Right atrium auricular region (tissue), 2 donors: ENCODE measurements at regions not wholly inside any gene's neighbourhood (a gene's known extent, or its start where the extent isn't known, plus 50 kb on each side); places are given as distances from the start of the nearest gene placed in this dataset.

Source experiments
- DNase-seq: peaks from one replicate; pipeline ENCODE4 v3.0.0-alpha.2; 2019; ENCODE audit warnings: low spot score
- H3K27ac ChIP-seq, 2 donors: fragments of 200-600 bp; sonication (generic); 1 replicate in 1 of 2; 2 replicates in 1 of 2; pipeline ENCODE4 v1.5.1; 2016 to 2019
- H3K27me3 ChIP-seq, 2 donors: fragments of 200-600 bp; sonication (generic); one replicate each; pipeline versions ENCODE4 v1.5.1 to v1.6.0; 2017 to 2019
- H3K36me3 ChIP-seq: fragments of 200-600 bp; sonication (generic); one replicate; pipeline ENCODE4 v1.5.1; 2016
- H3K4me1 ChIP-seq, 2 donors: fragments of 200-600 bp; sonication (generic); one replicate each; pipeline versions ENCODE4 v1.5.1 to v1.6.0; 2017 to 2019
- H3K4me3 ChIP-seq, 2 donors: fragments of 200-600 bp; sonication (generic); 1 replicate in 1 of 2; 2 replicates in 1 of 2; pipeline ENCODE4 v1.5.1; 2017 to 2019; ENCODE audit warnings: mild to moderate bottlenecking in 1 of 2, moderate library complexity in 1 of 2
- H3K9me3 ChIP-seq, 2 donors: fragments of 200-600 bp; sonication (generic); one replicate each; pipeline ENCODE4 v1.5.1; 2019
- TF ChIP-seq, protein P1 (sequence below), 2 donors: fragments of 200-600 bp; sonication (generic); IDR thresholded peaks; one replicate each; pipeline ENCODE4 v1.5.1; 2019; ENCODE audit warnings: antibody characterized with exemption in 2 of 2

DNA sequence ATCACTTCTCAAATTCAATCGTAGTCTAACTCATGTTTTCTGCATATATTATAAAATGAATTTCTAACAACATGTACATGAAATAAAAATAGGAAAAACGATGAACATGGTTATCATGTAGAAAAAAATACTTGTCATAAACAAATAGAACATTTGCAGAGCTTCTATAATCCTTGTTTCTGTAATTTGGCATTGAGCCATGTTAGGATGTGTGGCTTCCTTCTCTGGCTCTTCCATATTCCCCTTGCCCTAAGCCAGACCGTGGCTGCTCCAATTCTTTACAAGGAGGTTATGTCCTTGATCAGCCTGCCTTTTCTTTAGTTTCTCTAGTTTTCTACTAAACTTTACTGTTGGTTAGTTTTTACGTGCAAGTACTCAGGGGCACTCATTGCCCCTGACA is 155.3 kb downstream of the COL6A3 start:
- no peak for DNase-seq
- Histone ChIP-seq H3K9me3 (no peaks in the 10 kb centered on the region), H3K4me3 (no peak overlapping the region), H3K27ac (peak overlapping the region; percentile 62 to 72), H3K36me3 (no peaks in the 10 kb centered on the region), H3K27me3 (no peaks in the 10 kb centered on the region), H3K4me1 (peaks cover 0 to 9% of the 10 kb centered on the region in 2 donors)
- TF ChIP-seq, protein P1, sequence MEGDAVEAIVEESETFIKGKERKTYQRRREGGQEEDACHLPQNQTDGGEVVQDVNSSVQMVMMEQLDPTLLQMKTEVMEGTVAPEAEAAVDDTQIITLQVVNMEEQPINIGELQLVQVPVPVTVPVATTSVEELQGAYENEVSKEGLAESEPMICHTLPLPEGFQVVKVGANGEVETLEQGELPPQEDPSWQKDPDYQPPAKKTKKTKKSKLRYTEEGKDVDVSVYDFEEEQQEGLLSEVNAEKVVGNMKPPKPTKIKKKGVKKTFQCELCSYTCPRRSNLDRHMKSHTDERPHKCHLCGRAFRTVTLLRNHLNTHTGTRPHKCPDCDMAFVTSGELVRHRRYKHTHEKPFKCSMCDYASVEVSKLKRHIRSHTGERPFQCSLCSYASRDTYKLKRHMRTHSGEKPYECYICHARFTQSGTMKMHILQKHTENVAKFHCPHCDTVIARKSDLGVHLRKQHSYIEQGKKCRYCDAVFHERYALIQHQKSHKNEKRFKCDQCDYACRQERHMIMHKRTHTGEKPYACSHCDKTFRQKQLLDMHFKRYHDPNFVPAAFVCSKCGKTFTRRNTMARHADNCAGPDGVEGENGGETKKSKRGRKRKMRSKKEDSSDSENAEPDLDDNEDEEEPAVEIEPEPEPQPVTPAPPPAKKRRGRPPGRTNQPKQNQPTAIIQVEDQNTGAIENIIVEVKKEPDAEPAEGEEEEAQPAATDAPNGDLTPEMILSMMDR (IDR thresholded peaks at IDR 0.05) = no peak

DNA sequence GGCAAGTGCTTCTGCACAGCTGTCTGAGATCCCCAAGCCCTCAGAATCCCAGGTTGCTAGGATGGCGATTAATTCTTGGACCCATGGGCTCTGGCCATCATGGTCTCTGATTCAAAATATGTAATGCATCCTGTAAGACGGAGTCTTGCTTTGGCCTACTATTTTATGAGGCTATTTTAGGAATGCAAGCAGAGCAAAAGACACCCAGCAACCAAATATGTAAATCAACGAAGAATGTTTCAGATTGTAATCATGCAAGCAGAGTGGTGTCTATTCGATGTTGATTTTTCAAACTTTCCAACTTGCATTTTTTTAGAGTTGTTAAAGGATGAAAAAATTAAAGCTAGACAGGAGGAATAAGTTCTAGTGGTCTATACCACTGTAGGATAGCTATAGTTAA is 154.8 kb downstream of the COL6A3 start:
- peaks cover 0 to 9% of the 10 kb centered on the region in 2 donors for H3K4me1 ChIP-seq
- TF ChIP-seq, protein P1 (IDR thresholded peaks at IDR 0.05) = no peak
- no peaks in the 10 kb centered on the region for H3K36me3 ChIP-seq
- H3K27ac ChIP-seq = no peak overlapping the region
- no peak overlapping the region for H3K4me3 ChIP-seq
- H3K9me3 ChIP-seq = no peaks in the 10 kb centered on the region
- no peaks in the 10 kb centered on the region for H3K27me3 ChIP-seq
- DNase-seq = no peak

DNA sequence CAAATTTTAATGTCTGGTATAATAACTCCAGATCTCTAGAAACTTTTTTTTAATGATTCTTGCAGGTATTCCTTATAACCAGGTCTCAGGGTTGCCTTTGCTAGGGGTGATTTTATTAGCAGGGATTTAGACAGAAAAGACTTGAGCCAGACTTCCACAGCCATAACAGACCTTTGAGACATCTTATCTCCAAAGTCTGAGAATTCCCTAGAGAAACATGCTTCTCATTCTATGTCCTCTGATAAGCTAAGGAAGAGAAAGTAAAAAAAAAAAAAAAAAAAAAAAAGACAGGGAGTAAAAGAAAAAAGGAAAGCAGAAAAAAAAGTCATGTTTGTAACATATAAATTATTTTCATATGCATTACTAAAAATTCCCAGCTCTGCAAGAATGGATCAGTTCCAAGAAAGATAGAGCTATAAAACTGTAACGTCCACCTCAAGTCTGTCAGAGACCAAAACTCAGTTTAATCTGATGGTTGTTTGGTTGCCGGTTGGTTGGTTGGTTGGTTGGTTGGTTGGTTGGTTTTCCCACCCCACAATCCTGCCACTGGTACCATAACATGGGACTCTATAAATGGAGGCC is 153.8 kb downstream of the COL6A3 start:
- Histone ChIP-seq H3K4me1 (peaks cover 0 to 9% of the 10 kb centered on the region in 2 donors), H3K9me3 (no peaks in the 10 kb centered on the region), H3K27me3 (no peaks in the 10 kb centered on the region), H3K4me3 (no peak overlapping the region), H3K27ac (no peak overlapping the region), H3K36me3 (no peaks in the 10 kb centered on the region)
- TF ChIP-seq, protein P1 (IDR thresholded peaks at IDR 0.05) = no peak
- DNase-seq = no peak

DNA sequence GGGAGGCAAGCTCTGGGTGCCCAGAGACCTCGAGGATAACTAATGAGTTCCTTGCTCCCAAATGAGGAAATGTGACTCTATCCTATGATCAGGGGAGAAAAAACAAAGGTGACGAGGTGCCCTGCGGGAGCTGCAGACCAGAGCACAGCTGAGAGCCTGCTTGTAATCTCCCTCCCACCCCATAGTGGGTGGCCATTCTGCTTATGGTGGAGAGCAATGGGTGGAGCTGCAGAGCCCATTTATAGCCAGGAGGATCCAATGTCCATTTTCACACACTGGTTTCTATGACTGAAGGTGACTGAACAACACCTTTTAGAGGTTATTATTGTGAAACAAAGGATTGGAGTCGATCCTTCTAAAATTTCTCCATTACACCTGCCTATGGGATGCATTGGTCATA is 153.3 kb downstream of the COL6A3 start:
- Histone ChIP-seq H3K36me3 (no peaks in the 10 kb centered on the region), H3K27me3 (no peaks in the 10 kb centered on the region), H3K4me3 (no peak overlapping the region), H3K4me1 (peaks cover 0 to 9% of the 10 kb centered on the region in 2 donors), H3K9me3 (no peaks in the 10 kb centered on the region), H3K27ac (no peak overlapping the region)
- no peak for DNase-seq
- TF ChIP-seq, protein P1 (IDR thresholded peaks at IDR 0.05) = no peak

DNA sequence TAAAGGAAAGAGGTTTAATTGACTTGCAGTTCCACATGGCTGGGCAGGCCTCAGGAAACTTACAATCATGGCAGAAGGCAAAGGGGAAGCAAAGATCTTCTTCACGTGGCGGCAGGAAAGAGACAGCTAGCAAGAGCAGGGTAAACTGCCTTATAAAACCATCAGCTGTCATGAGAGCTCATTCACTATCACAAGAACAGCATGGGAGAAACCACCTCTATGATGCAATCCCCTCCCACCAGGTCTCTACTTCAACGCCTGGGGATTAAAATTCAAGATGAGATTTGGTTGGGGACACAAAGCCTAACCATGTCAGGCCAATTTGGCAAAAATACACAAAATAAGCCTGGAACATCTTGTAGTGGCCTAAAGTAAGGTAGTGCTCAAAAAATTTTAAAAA is 152.6 kb downstream of the COL6A3 start:
- Histone ChIP-seq H3K27me3 (no peaks in the 10 kb centered on the region), H3K27ac (no peak overlapping the region), H3K9me3 (no peaks in the 10 kb centered on the region), H3K4me3 (no peak overlapping the region), H3K4me1 (peaks cover 0 to 9% of the 10 kb centered on the region in 2 donors), H3K36me3 (no peaks in the 10 kb centered on the region)
- TF ChIP-seq, protein P1 (IDR thresholded peaks at IDR 0.05) = no peak
- DNase-seq = no peak
